GM13976 (cell line): ENCODE measurements at regions not wholly inside any gene's neighbourhood (a gene's known extent, or its start where the extent isn't known, plus 50 kb on each side); places are given as distances from the start of the nearest gene placed in this dataset.
"Not testable (repeated sequence)": the region's sequence is repeated elsewhere in the genome, so short reads cannot be mapped to it uniquely, and the experiment has no call there.

Experiments used
- DNase-seq: peaks from one replicate; pipeline ENCODE4 v3.0.0; 2012; ENCODE audit warnings: low spot score
- in situ Hi-C: fragments of 300-500 bp; cut with MboI; formaldehyde crosslinking; loops from one replicate; pipeline ENCODE4 v1.12.0; 2022; ENCODE audit warnings: low sequenced_read_pairs, mixed read lengths, inconsistent platforms; ENCODE audit not compliant: unreplicated experiment
- TF ChIP-seq, protein P1 (sequence below): IDR thresholded peaks from 2 replicates; pipeline ENCODE4 v1.5.1; 2012; ENCODE audit warnings: borderline replicate concordance, mild to moderate bottlenecking; ENCODE audit not compliant: insufficient read depth; ENCODE audit errors: extremely low read depth, missing control alignments, control extremely low read depth

- in situ Hi-C loops = no loop called here
- TF ChIP-seq, protein P1, sequence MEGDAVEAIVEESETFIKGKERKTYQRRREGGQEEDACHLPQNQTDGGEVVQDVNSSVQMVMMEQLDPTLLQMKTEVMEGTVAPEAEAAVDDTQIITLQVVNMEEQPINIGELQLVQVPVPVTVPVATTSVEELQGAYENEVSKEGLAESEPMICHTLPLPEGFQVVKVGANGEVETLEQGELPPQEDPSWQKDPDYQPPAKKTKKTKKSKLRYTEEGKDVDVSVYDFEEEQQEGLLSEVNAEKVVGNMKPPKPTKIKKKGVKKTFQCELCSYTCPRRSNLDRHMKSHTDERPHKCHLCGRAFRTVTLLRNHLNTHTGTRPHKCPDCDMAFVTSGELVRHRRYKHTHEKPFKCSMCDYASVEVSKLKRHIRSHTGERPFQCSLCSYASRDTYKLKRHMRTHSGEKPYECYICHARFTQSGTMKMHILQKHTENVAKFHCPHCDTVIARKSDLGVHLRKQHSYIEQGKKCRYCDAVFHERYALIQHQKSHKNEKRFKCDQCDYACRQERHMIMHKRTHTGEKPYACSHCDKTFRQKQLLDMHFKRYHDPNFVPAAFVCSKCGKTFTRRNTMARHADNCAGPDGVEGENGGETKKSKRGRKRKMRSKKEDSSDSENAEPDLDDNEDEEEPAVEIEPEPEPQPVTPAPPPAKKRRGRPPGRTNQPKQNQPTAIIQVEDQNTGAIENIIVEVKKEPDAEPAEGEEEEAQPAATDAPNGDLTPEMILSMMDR = no peak
- no peak for DNase-seq
Observed at GRCh38 chr3:13748276-13748879, 131.5 kb downstream of the WNT7A start.

- in situ Hi-C loops = no loop called here
- DNase-seq = no peak
- TF ChIP-seq, protein P1 = no peak
Observed at GRCh38 chr3:13747627-13748026, 132.2 kb downstream of the WNT7A start.

GRCh38 chr3:13746385-13746784 is 133.5 kb downstream of the WNT7A start:
- in situ Hi-C loops = no loop called here
- DNase-seq = no peak

DNA sequence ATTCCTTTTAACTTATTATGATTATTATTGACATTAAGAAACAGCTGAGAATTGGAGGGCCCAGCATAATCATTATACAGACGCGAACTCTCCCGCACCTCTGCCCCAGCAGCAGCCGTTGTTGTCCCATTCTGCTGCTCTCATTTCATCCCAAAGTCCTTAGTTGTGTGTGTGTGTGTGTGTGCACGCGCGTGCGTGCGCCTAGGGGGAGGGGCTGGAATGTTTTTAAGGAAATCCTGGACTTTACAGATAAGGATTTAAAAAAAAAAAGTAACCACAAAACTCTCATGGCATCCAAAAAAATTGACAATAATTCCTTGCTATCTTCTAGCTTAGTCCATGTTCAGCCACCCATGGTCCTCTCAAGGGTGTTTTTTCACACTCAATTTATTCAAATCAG is 134.2 kb downstream of the WNT7A start:
- in situ Hi-C loops = no loop called here
- TF ChIP-seq, protein P1 = no peak
- DNase-seq = no peak

More at GRCh38 chr3:13746385-13746784, 133.5 kb downstream of the WNT7A start:
- TF ChIP-seq, protein P1 = no peak

DNA sequence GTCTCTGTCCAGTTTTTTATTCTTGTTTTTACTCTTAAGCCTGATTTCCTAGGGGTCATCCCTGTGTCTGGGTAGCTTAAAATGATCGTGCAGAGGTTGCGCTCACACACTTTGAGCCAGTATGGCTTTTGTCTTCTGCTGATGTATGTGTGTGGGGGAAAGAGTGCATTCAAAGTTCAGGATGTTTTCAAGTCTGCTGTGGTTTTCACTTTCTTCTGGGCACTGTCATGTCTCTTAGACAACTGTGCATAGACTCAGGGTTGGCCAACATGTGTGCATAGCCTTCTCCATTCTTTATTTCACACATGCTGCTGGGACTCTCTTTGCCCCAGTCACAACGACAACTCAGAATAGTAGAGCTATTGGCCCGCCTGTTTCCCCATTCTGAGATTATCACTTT is 139.1 kb downstream of the WNT7A start:
- no peak for DNase-seq
- TF ChIP-seq, protein P1 = no peak
- in situ Hi-C loops = no loop called here

DNA sequence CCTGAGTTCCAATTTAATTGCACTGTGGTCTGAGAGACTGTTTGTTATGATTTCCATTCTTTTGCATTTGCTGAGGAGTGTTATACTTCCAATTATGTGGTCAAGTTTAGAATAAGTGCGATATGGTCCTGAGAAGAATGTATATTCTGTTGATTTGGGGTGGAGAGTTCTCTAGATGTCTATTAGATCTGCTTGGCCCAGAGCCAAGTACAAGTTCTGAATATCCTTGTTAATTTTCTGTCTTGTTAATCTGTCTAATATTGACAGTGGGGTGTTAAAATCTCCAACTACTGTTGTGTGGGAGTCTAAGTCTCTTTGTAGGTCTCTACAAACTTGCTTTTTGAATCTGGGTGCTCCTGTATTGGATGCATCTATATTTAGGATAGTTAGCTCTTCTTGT is 146.1 kb downstream of the WNT7A start:
- DNase-seq, in situ Hi-C loops: not testable (repeated sequence)

GRCh38 chr3:13728487-13728886 is 151.4 kb downstream of the WNT7A start:
- in situ Hi-C loops = no loop called here
- TF ChIP-seq, protein P1 = no peak
- no peak for DNase-seq
